ENCODE measurements at regions not wholly inside any gene's neighbourhood (a gene's known extent, or its start where the extent isn't known, plus 50 kb on each side); places are given as distances from the start of the nearest gene placed in this dataset.
"Not testable (repeated sequence)": the region's sequence is repeated elsewhere in the genome, so short reads cannot be mapped to it uniquely, and the experiment has no call there.

DNA sequence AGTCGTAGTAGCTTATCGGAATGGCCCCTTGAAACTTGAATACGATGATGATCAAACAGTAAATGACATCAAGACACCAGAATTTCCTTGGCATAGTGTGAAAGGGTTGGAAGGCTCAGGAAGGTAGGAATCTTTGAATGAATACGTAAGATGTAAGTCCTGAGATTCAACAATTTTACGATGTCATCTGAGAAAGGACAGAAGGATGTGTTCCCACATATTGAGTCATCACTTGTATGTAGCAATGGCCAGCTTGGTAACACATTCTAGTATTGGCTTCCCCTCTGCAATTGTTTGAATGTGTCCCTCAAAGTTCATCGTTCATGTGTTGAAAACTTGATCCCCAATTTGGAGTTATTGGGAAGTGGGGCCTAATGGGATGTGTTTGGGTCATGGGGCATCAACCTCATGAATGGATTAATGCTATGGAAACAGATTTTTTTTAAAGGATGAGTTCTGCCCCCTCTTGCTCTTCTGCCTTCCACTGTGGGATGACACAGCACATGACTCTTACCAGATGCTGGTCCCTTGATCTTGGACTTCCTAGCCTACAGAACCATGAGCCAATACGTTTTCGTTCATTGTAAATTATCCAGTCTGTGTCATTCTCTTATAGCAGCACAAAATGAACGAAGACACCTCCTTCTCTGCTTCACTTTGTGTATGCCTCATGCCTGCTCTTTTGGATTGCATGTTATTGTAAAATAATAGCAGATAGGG lies 284.6 kb downstream of the BCAT1 start:
- DNase-seq = peak; percentile 29 to 73 (median 53)

DNA sequence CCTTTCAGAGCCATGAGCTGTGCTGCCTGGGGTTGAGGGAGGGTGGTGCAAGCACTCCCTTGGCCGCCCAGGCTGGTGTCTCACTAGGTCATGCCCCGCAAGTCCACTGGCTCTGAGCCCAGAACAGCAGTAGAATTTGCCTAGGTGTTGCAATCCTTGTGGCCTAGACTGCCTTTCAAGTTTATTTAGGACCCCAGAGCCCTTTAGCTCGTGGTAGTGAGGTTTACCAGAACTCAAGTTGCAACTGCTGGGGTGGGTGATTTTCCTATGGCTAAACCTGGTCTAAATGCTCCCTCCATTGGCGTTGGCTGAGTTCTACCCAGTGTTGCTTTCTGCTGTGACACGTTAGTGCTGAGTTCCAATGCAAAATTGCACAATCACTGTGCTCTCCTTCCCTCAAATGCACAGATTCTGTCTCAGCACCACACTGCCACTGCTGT lies 287.2 kb downstream of the BCAT1 start:
- DNase-seq = peak; percentile 76 to 88 (median 86)

DNA sequence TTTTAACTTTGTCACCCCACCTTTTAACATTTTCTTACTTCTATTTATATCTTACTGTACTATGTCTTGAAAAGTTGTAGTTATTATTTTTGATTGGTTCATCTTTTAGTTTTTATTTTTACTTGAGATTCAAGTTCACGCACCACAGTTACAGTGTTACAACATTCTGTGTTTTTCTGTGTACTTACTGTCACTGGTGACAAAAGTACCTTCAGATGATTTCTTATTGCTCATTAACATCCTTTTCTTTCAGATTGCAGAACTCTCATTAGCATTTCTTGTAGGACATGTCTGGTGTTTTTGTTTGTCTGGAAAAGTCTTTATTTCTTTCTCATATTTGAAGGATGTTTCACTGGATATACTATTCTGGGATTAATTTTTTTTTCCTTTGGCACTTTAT lies 289.9 kb downstream of the BCAT1 start:
- no peak for DNase-seq

DNA sequence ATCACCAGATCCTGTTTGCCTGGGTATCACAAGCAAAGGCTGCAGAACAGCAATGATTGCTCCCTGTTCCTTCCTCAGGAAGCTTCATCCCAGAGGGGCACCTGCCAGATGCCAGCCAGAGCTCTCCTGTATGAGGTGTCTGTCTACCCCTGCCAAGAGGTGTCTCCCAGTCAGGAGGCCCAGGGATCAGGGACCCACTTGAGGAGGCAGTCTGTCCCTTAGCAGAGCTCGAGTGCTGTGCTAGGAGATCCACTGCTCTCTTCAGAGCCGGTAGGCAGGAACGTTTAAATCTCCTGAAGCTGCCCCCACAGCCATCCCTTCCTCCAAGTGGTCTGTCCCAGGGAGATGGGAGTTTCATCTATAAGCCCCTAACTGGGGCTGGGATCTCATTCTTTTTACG lies 294.6 kb downstream of the BCAT1 start:
- not testable (repeated sequence) for DNase-seq

DNA sequence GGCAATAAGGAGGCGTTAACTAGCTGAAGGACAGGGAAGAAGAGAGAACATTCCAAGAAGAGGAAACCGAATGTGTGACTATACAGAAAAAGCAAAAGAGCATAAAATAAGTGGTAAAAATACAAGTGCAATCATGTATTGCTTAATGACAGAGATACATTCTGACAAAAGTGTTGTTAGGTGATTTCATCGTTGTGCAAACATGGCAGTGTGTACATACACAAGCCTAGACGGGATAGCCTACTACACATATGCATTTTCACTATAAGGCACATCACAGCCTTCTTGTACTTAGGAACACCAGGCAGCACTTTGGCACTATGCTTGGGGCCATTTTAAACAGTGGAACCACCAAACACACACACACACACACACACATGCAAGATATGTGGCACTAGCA lies 299.3 kb downstream of the BCAT1 start:
- no peak for DNase-seq

- no peak for DNase-seq
Observed at GRCh38 chr12:24649209-24649608, 299.7 kb downstream of the BCAT1 start.

DNA sequence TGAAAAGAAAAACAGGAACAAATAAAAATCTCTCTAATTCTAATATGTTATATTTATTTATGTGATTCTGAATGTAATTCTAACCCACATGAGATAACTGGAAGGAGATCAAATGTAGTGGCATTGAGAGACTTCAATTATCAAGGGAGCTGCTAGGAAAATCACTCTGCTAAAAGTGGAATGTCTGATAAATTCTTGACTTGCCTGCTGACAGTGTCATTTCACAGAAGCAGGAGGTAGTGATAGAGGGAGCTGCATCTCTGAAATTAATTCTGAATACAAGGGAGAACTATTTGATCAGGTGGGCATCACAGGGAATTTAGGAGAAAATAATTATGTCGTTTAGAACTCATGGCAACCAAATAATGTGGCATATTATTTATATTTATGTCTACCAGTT lies 303.6 kb downstream of the BCAT1 start:
- DNase-seq = no peak

DNA sequence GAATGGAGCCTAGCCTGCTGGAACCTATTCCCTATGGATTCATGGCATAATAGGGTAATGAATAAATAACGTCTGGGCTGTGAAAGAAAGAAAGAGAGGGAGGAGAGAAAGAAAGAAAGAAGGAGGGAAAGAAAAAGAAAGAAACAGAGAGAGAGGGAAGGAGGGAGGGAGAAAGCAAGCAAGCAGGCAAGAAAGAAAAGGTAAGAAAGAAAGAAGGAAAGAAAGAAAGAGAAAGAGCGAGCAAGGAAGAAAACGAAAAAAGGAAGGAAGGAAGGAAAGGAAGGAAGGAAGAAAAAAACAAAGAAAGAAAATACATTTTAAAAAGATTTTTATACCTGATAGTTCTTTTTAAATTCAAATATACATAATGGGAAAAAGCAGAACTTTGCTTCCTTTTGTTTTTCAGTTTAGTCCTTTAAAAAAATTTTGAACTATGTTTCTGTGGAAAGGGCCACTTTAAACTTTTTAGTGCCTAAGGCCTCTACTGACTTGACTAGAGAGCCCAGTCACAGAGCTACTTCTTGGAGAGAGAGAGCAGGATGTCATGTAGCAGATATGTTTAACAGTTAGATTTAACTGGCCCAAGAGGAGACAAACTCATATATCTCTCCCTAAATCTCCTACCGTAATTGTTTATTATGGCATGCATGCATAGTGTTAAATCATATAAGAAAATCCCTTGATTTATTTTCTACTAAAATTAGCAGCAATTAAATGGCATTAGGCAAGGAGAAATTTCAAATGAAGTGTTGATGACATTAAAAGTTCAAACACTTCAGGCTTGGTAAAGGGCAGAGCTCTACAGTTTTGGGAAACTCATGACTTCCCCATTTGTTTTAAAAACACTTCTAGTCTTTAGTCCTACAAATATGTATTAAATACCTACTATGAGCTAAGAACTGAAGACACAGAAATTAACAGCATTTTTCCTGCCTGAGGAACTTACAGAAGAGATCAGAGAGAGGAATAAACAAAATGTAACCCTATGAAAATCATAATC lies 305.5 kb downstream of the BCAT1 start:
- peak in 2 of 4 experiments; percentile 5 to 17 for DNase-seq

DNA sequence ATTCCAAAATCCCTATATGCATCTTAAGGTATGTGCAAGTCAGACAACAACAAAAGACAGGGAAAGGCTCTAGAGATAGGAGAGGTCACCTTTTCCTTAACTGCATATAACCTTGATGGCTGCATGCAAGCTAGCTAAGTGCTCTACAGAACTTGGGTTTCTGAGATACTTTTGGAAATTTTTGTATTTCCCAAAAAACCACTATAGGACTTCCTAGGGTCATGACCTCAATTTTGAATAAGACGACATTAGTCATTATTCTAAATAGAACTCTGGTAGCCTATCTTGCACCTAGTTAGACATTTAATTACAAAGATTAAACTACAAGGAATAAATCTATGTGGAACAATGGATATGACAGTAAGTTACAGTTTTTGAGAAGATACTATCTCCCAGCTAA lies 309.3 kb downstream of the BCAT1 start:
- DNase-seq = no peak

DNA sequence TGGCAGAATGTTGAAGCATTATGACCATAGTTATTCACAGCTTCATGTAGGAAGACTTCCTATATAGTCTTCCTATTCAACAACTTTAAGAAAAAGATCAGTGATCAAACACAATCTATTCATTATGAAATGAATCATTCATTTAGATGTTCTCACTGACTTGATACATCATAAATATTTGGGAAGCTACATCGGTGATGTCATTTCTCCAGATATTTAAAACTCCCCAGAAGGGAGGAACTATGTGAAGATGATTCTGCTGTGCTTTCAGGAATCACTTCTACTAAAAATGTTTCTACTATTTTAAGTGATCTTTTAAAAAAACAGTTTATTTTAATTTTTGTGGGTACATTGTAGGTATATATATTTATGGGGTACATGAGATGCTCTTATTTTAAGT lies 316.4 kb downstream of the BCAT1 start:
- peak in 2 of 4 experiments; percentile 8 to 21 for DNase-seq

GRCh38 chr12:24631676-24632426 lies 317.1 kb downstream of the BCAT1 start:
- DNase-seq = peak in 2 of 4 experiments; percentile 8 to 12

DNA sequence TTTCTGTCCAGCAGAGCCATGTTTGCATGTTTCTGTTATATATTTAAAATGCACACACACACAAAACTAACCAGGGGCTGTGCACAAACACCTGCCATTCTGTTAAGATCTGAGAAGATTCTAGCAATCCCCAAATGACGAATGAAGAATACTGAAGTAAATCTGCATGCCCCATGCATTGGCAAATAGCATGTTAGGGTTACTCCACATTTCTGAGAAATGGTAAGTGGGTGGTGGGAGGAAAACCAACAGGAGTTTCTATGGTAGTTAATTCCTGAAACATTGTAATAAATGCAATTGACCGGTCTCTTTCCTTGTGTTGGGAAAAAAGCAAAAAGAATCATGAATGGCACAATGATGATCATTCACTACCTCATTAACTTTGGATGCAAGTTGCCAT lies 318.0 kb downstream of the BCAT1 start:
- no peak for DNase-seq

DNA sequence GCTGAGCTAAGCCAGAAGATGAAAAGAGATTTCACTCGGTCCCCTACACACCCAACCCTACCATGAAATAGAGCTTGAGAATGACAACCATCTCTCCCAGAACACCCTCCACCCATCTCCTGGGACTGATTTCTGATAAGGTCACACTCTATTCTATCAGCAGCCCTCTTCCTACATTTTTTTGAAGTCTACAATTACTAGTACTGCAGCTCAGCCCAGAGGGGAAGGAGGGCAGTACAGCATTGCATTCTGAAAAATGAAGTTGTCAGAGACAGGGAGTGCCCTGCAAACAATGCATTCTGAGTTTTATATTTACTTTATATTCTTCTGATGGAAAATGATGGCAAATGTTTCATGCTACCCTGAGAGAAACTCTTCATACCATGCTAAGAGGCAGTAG lies 318.5 kb downstream of the BCAT1 start:
- DNase-seq = no peak

DNA sequence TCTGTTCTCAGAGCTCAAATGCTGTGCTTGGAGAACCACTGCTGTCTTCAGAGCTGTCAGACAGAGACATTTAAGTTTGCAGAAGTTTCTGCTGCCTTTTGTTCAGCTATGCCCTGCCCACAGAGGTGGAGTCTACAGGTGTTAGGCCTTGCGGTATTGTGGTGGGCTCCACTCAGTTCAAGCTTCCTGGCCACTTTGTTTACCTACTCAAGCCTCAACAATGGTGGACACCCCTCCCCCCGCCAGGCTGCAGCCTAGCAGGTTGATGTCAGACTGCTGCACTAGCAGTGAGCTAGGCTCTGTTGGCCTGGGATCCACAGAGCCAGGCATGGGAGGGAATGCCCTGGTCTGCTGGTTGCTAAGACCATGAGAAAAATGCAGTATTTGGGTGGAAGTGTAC lies 323.8 kb downstream of the BCAT1 start:
- DNase-seq = no peak

DNA sequence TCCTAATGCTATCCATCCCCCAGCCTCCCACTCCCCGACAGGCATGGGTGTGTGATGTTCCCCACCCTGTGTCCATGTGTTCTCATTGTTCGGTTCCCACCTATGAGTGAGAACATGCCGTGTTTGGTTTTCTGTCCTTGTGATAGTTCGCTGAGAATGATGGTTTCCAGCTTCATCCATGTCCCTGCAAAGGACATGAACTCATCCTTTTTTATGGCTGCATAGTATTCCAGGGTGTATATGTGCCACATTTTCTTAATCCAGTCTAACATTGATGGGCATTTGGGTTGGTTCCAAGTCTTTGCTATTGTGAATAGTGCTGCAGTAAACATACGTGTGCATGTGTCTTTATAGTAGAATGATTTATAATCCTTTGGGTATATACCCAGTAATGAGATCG lies 328.9 kb downstream of the BCAT1 start:
- DNase-seq = not testable (repeated sequence)

GRCh38 chr12:24617471-24617870 lies 331.4 kb downstream of the BCAT1 start:
- no peak for DNase-seq

- DNase-seq = no peak
Observed at GRCh38 chr12:24615967-24616411, 332.9 kb downstream of the BCAT1 start.

GRCh38 chr12:24608637-24609285 lies 340.1 kb downstream of the BCAT1 start:
- DNase-seq = no peak

GRCh38 chr12:24608108-24608507 lies 340.8 kb downstream of the BCAT1 start:
- no peak for DNase-seq

GRCh38 chr12:24605916-24606315 lies 343.0 kb downstream of the BCAT1 start:
- DNase-seq = no peak

DNA sequence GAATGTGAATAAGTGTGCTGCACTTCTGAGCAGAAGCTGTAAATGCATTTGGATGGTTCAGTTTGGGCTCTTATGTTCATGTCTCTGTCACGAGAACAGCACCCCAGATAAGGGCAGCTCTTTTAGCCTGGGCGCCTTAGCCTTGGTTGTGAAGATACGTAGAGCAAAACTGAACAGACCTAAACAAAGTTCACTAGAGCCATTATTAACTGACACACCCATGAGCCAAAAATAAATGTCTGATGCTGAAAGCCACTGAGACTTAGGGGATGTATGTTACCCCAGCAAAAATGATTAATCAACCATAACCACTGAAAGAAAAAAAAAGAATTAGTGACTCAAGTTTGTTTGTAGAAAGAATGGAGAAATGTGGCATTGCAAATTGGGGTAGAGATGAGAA lies 343.4 kb downstream of the BCAT1 start:
- no peak for DNase-seq

DNA sequence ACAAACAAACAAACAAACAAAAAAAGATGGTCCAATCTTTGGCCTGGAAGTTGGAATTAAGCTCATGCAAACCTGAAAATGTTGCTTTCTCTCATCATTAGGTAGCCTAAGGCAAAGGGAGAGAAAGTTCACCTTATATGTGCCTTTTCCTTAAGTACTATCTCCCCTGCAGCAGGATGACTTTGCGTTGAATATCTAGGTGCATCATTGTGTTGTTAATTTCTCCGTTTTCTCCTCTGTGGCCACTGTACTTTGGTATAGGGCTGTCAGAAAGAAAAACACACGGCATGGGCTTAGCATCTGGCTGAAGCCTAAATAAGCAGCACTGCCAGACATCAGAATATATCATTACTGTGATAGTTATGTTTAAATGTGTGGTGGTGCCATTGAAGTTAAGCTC lies 345.5 kb downstream of the BCAT1 start:
- DNase-seq = no peak

Data from suppressor macrophage (primary cell).